B cell (primary cell): ENCODE measurements at regions not wholly inside any gene's neighbourhood (a gene's known extent, or its start where the extent isn't known, plus 50 kb on each side); places are given as distances from the start of the nearest gene placed in this dataset.

Experiments used
- ATAC-seq: fragments of 200-7000 bp; cut with Tn5 transposase; one replicate; pipeline ENCODE4 v1.10.0; 2021; ENCODE audit warnings: low read depth, mild to moderate bottlenecking, moderate number of reproducible peaks, moderate library complexity
- CTCF ChIA-PET: fragments of 350-600 bp; sonication (Branson Sonifier 250); formaldehyde crosslinking; loops from one replicate; lab custom pipeline; 2021; ENCODE audit warnings: antibody characterized with exemption, inconsistent platforms; lab: Charles Lee
- POLR2A ChIA-PET: fragments of 350-600 bp; sonication (Branson Sonifier 250); formaldehyde crosslinking; loops from one replicate; lab custom pipeline; 2021; ENCODE audit warnings: antibody characterized with exemption; lab: Charles Lee
- DNase-seq: peaks from one replicate; pipeline ENCODE4 v3.0.0; 2013
- H2AFZ ChIP-seq: 2 replicates; pipeline ENCODE4 v1.6.1; 2012; ENCODE audit warnings: mild to moderate bottlenecking, low read depth, low read length; ENCODE audit not compliant: insufficient read depth, poor library complexity, severe bottlenecking
- H3K27ac ChIP-seq, 2 donors: 1 replicate in 1 of 2; 2 replicates in 1 of 2; pipeline ENCODE4 v1.5.1; 2012 to 2013; ENCODE audit warnings: low read length in 2 of 2, mild to moderate bottlenecking in 2 of 2, moderate library complexity in 1 of 2
- H3K27me3 ChIP-seq, 4 experiments: fragments of 200-600 bp in 1 of 4; sonication (generic) in 1 of 4; replicated peaks in 1 of 4; 1 replicate in 2 of 4; 2 replicates in 2 of 4; pipeline versions ENCODE4 v1.6.1 to v1.7.0; 2013 to 2016; ENCODE audit warnings: low read length in 3 of 4, mild to moderate bottlenecking in 2 of 4, mixed read lengths in 1 of 4, moderate library complexity in 1 of 4; ENCODE audit not compliant: insufficient read depth in 4 of 4, control insufficient read depth in 3 of 4; ENCODE audit errors: control extremely low read depth in 1 of 4
- H3K36me3 ChIP-seq, 2 experiments: replicated peaks in 1 of 2; 1 replicate in 1 of 2; 2 replicates in 1 of 2; pipeline versions ENCODE4 v1.6.1 to v1.7.1; 2013; ENCODE audit warnings: low read length in 1 of 2; ENCODE audit not compliant: insufficient read depth in 2 of 2, control insufficient read depth in 1 of 2; ENCODE audit errors: control extremely low read depth in 1 of 2, extremely low read depth in 1 of 2
- H3K4me1 ChIP-seq, 2 donors: fragments of 200-600 bp in 1 of 2; sonication (generic) in 1 of 2; 1 replicate in 1 of 2; 2 replicates in 1 of 2; pipeline versions ENCODE4 v1.5.1 to v1.6.1; 2013 to 2017; ENCODE audit warnings: low read length in 2 of 2; ENCODE audit not compliant: control insufficient read depth in 2 of 2, insufficient read depth in 2 of 2
- H3K4me2 ChIP-seq: replicated peaks from 2 replicates; pipeline ENCODE3; 2012; ENCODE audit warnings: mild to moderate bottlenecking, low read depth, low read length; ENCODE audit not compliant: poor library complexity, severe bottlenecking
- H3K4me3 ChIP-seq, 5 experiments: fragments of 200-600 bp in 1 of 5; sonication (generic) in 1 of 5; 1 replicate in 3 of 5; 2 replicates in 2 of 5; pipeline versions ENCODE4 v1.5.1 to v1.7.0; 2011 to 2016; ENCODE audit warnings: low read length in 4 of 5, mild to moderate bottlenecking in 4 of 5, low read depth in 2 of 5, control low read depth in 1 of 5, moderate library complexity in 1 of 5; ENCODE audit not compliant: insufficient read depth in 1 of 5; ENCODE audit errors: control extremely low read depth in 1 of 5, extremely low read depth in 1 of 5
- H3K79me2 ChIP-seq: fragments of 200-600 bp; sonication (generic); one replicate; pipeline ENCODE4 v1.6.0; 2016; ENCODE audit warnings: low read length; ENCODE audit not compliant: control insufficient read depth, insufficient read depth
- H3K9ac ChIP-seq: fragments of 200-600 bp; sonication (generic); 2 replicates; pipeline ENCODE4 v1.6.1; 2017; ENCODE audit warnings: mild to moderate bottlenecking, low read length, moderate library complexity
- H3K9me3 ChIP-seq, 3 donors: one replicate each; pipeline versions ENCODE4 v1.6.1 to v1.7.1; 2013; ENCODE audit warnings: low read length in 2 of 3; ENCODE audit not compliant: control insufficient read depth in 2 of 3, insufficient read depth in 1 of 3; ENCODE audit errors: control extremely low read depth in 1 of 3
- H4K20me1 ChIP-seq: 2 replicates; pipeline ENCODE4 v1.6.0; 2012; ENCODE audit warnings: mild to moderate bottlenecking, low read length; ENCODE audit not compliant: insufficient read depth, control insufficient read depth, poor library complexity, severe bottlenecking
- H3K27ac Mint-ChIP-seq: one replicate; pipeline ENCODE4 v1.8.0; 2021; ENCODE audit warnings: mixed read lengths
- H3K27me3 Mint-ChIP-seq: one replicate; pipeline ENCODE4 v1.8.0; 2021; ENCODE audit warnings: mixed read lengths
- H3K4me1 Mint-ChIP-seq: one replicate; pipeline ENCODE4 v1.8.0; 2021; ENCODE audit warnings: mixed read lengths
- H3K4me3 Mint-ChIP-seq: one replicate; pipeline ENCODE4 v1.8.0; 2021; ENCODE audit warnings: mixed read lengths
- H3K9me3 Mint-ChIP-seq: one replicate; pipeline ENCODE4 v1.8.0; 2022; ENCODE audit warnings: mixed read lengths; ENCODE audit not compliant: insufficient read depth
- CTCF ChIP-seq: fragments of 200-600 bp; IDR thresholded peaks from one replicate; pipeline ENCODE4 v1.8.0; 2022; ENCODE audit warnings: antibody characterized with exemption, mild to moderate bottlenecking
- EZH2 ChIP-seq: IDR thresholded peaks from 2 replicates; pipeline ENCODE4 v1.6.1; 2012; ENCODE audit warnings: borderline replicate concordance, low read depth, mild to moderate bottlenecking, moderate library complexity, low read length; ENCODE audit not compliant: insufficient read depth, poor library complexity, severe bottlenecking
- WGBS: methylation state at CpG from one replicate; pipeline ENCODE4 v1.1.5; 2013; ENCODE audit warnings: missing lambda C conversion rate; ENCODE audit not compliant: insufficient coverage; 5-methylcytosine and 5-hydroxymethylcytosine counted together
- intact Hi-C: fragments of 100-400 bp; cut with micrococcal nuclease; formaldehyde crosslinking; loops from one replicate; pipeline ENCODE4 v1.10.0; 2022

GRCh38 chr9:28539434-28540070 lies 966.3 kb upstream of the C9orf72 start:
- no peak overlapping the region for H3K4me3 ChIP-seq
- no peak overlapping the region for H3K4me2 ChIP-seq
- Mint-ChIP-seq H3K27ac (no peak overlapping the region), H3K27me3 (no peaks in the 10 kb centered on the region), H3K4me3 (no peak overlapping the region), H3K9me3 (peaks cover 3% of the 10 kb centered on the region), H3K4me1 (no peaks in the 10 kb centered on the region)
- TF ChIP-seq EZH2, result no peak
- no peak for TF ChIP-seq CTCF
- ChIA-PET POLR2A (no interaction called here), CTCF (no interaction called here)
- no peak overlapping the region for H2AFZ ChIP-seq
- no peaks in the 10 kb centered on the region for H3K4me1 ChIP-seq
- no peaks in the 10 kb centered on the region for H3K79me2 ChIP-seq
- no peaks in the 10 kb centered on the region for H3K27me3 ChIP-seq
- H3K9ac ChIP-seq, result no peak overlapping the region
- WGBS, result no CpG with 5 or more reads among the region's 1 CpG
- no peaks in the 10 kb centered on the region for H3K9me3 ChIP-seq
- no peak overlapping the region for H3K27ac ChIP-seq
- intact Hi-C loops, result no loop called here
- no peak for DNase-seq
- H3K36me3 ChIP-seq, result no peaks in the 10 kb centered on the region
- H4K20me1 ChIP-seq, result no peaks in the 10 kb centered on the region
- no peak for ATAC-seq

GRCh38 chr9:28542928-28543327 lies 969.6 kb upstream of the C9orf72 start:
- no peaks in the 10 kb centered on the region for H3K79me2 ChIP-seq
- no peak overlapping the region for H3K9ac ChIP-seq
- H3K4me1 Mint-ChIP-seq, result no peaks in the 10 kb centered on the region
- ChIA-PET CTCF (no interaction called here), POLR2A (no interaction called here)
- no peak overlapping the region for H3K27ac ChIP-seq
- no peaks in the 10 kb centered on the region for H3K36me3 ChIP-seq
- no peak overlapping the region for H3K4me3 Mint-ChIP-seq
- H3K9me3 Mint-ChIP-seq, result no peaks in the 10 kb centered on the region
- intact Hi-C loops, result no loop called here
- no peaks in the 10 kb centered on the region for H3K27me3 Mint-ChIP-seq
- TF ChIP-seq EZH2 (no peak), CTCF (no peak)
- no peak overlapping the region for H3K27ac Mint-ChIP-seq
- H3K9me3 ChIP-seq, result no peaks in the 10 kb centered on the region
- H4K20me1 ChIP-seq, result no peaks in the 10 kb centered on the region
- 86% methylated on average over 2 of the region's 4 CpGs for WGBS
- H2AFZ ChIP-seq, result no peak overlapping the region
- ATAC-seq (no peak), DNase-seq (no peak)
- no peaks in the 10 kb centered on the region for H3K27me3 ChIP-seq
- no peak overlapping the region for H3K4me3 ChIP-seq
- H3K4me2 ChIP-seq, result no peak overlapping the region
- no peaks in the 10 kb centered on the region for H3K4me1 ChIP-seq
